GM23338 (cell line): ENCODE measurements at regions not wholly inside any gene's neighbourhood (a gene's known extent, or its start where the extent isn't known, plus 50 kb on each side); places are given as distances from the start of the nearest gene placed in this dataset.

Experiments used
- ATAC-seq: fragments of 200-7000 bp; cut with Tn5 transposase; 3 replicates; pipeline ENCODE4 v1.9.1; 2020
- DNase-seq: peaks from one replicate; pipeline ENCODE4 v3.0.0-alpha.2; 2015; ENCODE audit warnings: low spot score
- H2AFZ ChIP-seq: fragments of 200-600 bp; sonication (generic); 2 replicates; pipeline ENCODE4 v1.8.0; 2016; ENCODE audit warnings: antibody characterized with exemption, mild to moderate bottlenecking, moderate library complexity
- H3F3A ChIP-seq: fragments of 200-600 bp; sonication (generic); replicated peaks from 2 replicates; pipeline ENCODE4 v1.8.0; 2017; ENCODE audit warnings: antibody characterized with exemption, mixed run types, low read depth
- H3K27ac ChIP-seq: fragments of 200-600 bp; sonication (generic); 2 replicates; pipeline ENCODE4 v1.6.1; 2016; ENCODE audit warnings: low read depth
- H3K27me3 ChIP-seq: fragments of 200-600 bp; sonication (generic); 2 replicates; pipeline ENCODE4 v1.8.0; 2016; ENCODE audit warnings: mild to moderate bottlenecking, mixed run types, moderate library complexity; ENCODE audit not compliant: insufficient read depth
- H3K36me3 ChIP-seq: fragments of 200-600 bp; sonication (generic); 2 replicates; pipeline ENCODE4 v1.8.0; 2016; ENCODE audit warnings: mild to moderate bottlenecking; ENCODE audit not compliant: insufficient read depth
- H3K4me1 ChIP-seq: fragments of 200-600 bp; sonication (generic); 2 replicates; pipeline ENCODE4 v1.8.0; 2016; ENCODE audit warnings: mild to moderate bottlenecking, moderate library complexity; ENCODE audit not compliant: insufficient read depth
- H3K4me2 ChIP-seq: fragments of 200-600 bp; sonication (generic); 2 replicates; pipeline ENCODE4 v1.7.1; 2017; ENCODE audit warnings: mixed run types
- H3K4me3 ChIP-seq: fragments of 200-600 bp; sonication (generic); 2 replicates; pipeline ENCODE4 v1.6.1; 2016; ENCODE audit warnings: mixed run types
- H3K79me2 ChIP-seq: fragments of 200-600 bp; sonication (generic); replicated peaks from 2 replicates; pipeline ENCODE4 v1.8.0; 2017; ENCODE audit warnings: mild to moderate bottlenecking; ENCODE audit not compliant: insufficient read depth
- H3K9me2 ChIP-seq: fragments of 200-600 bp; sonication (generic); 2 replicates; pipeline ENCODE4 v1.8.0; 2017; ENCODE audit not compliant: insufficient read depth
- H4K20me1 ChIP-seq: fragments of 200-600 bp; sonication (generic); replicated peaks from 2 replicates; pipeline ENCODE4 v1.8.0; 2017; ENCODE audit warnings: mild to moderate bottlenecking; ENCODE audit not compliant: insufficient read depth
- H3K27ac Mint-ChIP-seq: 2 replicates; pipeline ENCODE4 v1.8.0; 2020; ENCODE audit warnings: inconsistent platforms, mild to moderate bottlenecking, moderate library complexity, mixed read lengths
- H3K27me3 Mint-ChIP-seq: 3 replicates; pipeline ENCODE4 v1.8.0; 2022; ENCODE audit warnings: low read depth, mild to moderate bottlenecking, moderate library complexity, mixed read lengths, inconsistent platforms; ENCODE audit not compliant: insufficient read depth, poor library complexity
- H3K36me3 Mint-ChIP-seq: 3 replicates; pipeline ENCODE4 v1.8.0; 2021; ENCODE audit warnings: low read depth, mild to moderate bottlenecking, inconsistent platforms, moderate library complexity, mixed read lengths
- H3K4me1 Mint-ChIP-seq: 3 replicates; pipeline ENCODE4 v1.8.0; 2020; ENCODE audit warnings: mild to moderate bottlenecking, inconsistent platforms, mixed read lengths
- H3K4me3 Mint-ChIP-seq: 3 replicates; pipeline ENCODE4 v1.8.0; 2021; ENCODE audit warnings: moderate library complexity, mild to moderate bottlenecking, inconsistent platforms, mixed read lengths
- H3K9me3 Mint-ChIP-seq: 3 replicates; pipeline ENCODE4 v1.8.0; 2020; ENCODE audit warnings: moderate library complexity, mild to moderate bottlenecking, inconsistent platforms, mixed read lengths
- CREB1 ChIP-seq: fragments of 250-450 bp; sonication (Bioruptor Pico); IDR thresholded peaks from 2 replicates; pipeline ENCODE4 v1.5.0; 2020; ENCODE audit warnings: low read depth, mild to moderate bottlenecking, moderate library complexity
- EZH2 ChIP-seq: fragments of 200-600 bp; sonication (generic); IDR thresholded peaks from one replicate; pipeline ENCODE4 v1.8.0; 2017; ENCODE audit warnings: antibody characterized with exemption, mild to moderate bottlenecking, low read depth; ENCODE audit not compliant: unreplicated experiment
- EZH2phosphoT487 ChIP-seq: fragments of 200-600 bp; sonication (generic); IDR thresholded peaks from one replicate; pipeline ENCODE4 v1.8.1; 2018; ENCODE audit warnings: antibody characterized with exemption; ENCODE audit not compliant: unreplicated experiment
- JUNB ChIP-seq: IDR thresholded peaks from one replicate; pipeline ENCODE4 v1.6.1; 2016; ENCODE audit warnings: antibody characterized with exemption; ENCODE audit not compliant: unreplicated experiment
- NANOG ChIP-seq: IDR thresholded peaks from 2 replicates; pipeline ENCODE4 v1.6.1; 2016; ENCODE audit warnings: antibody characterized with exemption, borderline replicate concordance
- POLR2AphosphoS5 ChIP-seq: IDR thresholded peaks from 2 replicates; pipeline ENCODE4 v1.6.1; 2016; ENCODE audit warnings: antibody characterized with exemption, low read depth
- REST ChIP-seq: IDR thresholded peaks from one replicate; pipeline ENCODE4 v1.6.1; 2018; ENCODE audit warnings: antibody characterized with exemption; ENCODE audit not compliant: unreplicated experiment
- STAT1 ChIP-seq: IDR thresholded peaks from one replicate; pipeline ENCODE4 v1.6.1; 2016; ENCODE audit warnings: antibody characterized with exemption; ENCODE audit not compliant: unreplicated experiment
- ZNF331 ChIP-seq: fragments of 250-450 bp; sonication (Bioruptor Pico); IDR thresholded peaks from 2 replicates; pipeline ENCODE4 v1.5.0; 2020; ENCODE audit warnings: low read depth, mild to moderate bottlenecking, moderate library complexity
- TF ChIP-seq, protein P1 (sequence below): IDR thresholded peaks from 2 replicates; pipeline ENCODE4 v1.6.1; 2016; ENCODE audit warnings: antibody characterized with exemption
- TF ChIP-seq, protein P2 (sequence below), 2 experiments: fragments of 200-600 bp in 1 of 2; sonication (generic) in 1 of 2; conservative IDR thresholded peaks; 2 replicates each; pipeline versions ENCODE4 v1.5.1 to v1.6.1; 2016 to 2017; ENCODE audit warnings: antibody characterized with exemption in 2 of 2, low read depth in 2 of 2, mild to moderate bottlenecking in 2 of 2, moderate library complexity in 1 of 2

DNA sequence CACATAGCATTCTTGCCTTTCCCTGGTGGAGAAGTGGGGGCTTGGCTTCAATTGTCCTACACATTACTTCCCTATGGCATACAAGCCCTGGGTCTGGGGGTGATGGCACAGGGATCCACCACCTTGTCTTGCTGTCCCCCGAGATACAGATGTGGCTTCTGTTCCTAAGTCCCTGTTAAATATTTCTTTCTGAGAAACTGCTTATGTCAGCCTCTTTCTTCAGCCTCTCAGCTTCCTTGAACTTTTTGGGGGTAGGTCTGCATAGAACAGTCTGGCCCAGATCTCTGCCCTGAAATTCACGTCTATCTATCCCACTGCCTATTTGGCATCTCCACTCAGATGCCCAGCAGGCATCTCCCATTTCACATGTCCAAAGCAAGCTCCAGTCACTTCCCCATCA lies 177.4 kb downstream of the SCP2D1 start (continued):
- TF ChIP-seq REST: no peak

DNA sequence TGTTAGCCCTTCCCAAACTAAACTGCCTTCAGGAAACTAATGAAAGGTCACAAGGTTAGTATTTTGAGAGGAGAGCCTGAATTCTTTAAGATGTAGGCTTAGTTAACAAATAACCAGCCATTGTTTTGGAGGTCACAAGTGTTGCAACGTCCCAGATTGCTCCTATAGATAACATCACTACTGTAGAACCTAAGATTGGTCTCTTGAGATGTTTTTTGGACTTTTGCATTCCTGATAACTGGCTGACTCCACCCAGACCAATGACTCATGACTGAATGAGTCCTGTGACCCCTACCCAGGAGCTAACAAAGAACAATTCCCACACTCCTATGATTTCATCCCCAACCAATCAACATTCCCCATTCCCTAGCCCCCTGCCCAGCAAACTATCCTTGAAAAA lies 178.8 kb downstream of the SCP2D1 start:
- H3K36me3 Mint-ChIP-seq: peaks cover 7% of the 10 kb centered on the region; the same call in 1 of the 3 replicates
- peaks cover 7% of the 10 kb centered on the region; the same call in 1 of the 2 replicates for H3K9me2 ChIP-seq
- H3K79me2 ChIP-seq: no peaks in the 10 kb centered on the region
- no peak overlapping the region for H3K27ac Mint-ChIP-seq
- H3K4me2 ChIP-seq: no peak overlapping the region
- no peak overlapping the region for H3K4me3 ChIP-seq
- ATAC-seq (no peak), DNase-seq (no peak)
- no peaks in the 10 kb centered on the region for H3K4me1 ChIP-seq
- no peaks in the 10 kb centered on the region for H4K20me1 ChIP-seq
- no peak overlapping the region for H2AFZ ChIP-seq
- H3K27me3 Mint-ChIP-seq: no peaks in the 10 kb centered on the region
- TF ChIP-seq ZNF331: no peak
- TF ChIP-seq JUNB: no peak
- no peak for TF ChIP-seq REST
- TF ChIP-seq NANOG: no peak
- H3K27ac ChIP-seq: no peak overlapping the region
- no peaks in the 10 kb centered on the region for H3F3A ChIP-seq
- no peaks in the 10 kb centered on the region for H3K36me3 ChIP-seq
- peaks cover 29% of the 10 kb centered on the region for H3K9me3 Mint-ChIP-seq
- peaks cover 8% of the 10 kb centered on the region for H3K4me1 Mint-ChIP-seq
- no peaks in the 10 kb centered on the region for H3K27me3 ChIP-seq
- H3K4me3 Mint-ChIP-seq: no peak overlapping the region

DNA sequence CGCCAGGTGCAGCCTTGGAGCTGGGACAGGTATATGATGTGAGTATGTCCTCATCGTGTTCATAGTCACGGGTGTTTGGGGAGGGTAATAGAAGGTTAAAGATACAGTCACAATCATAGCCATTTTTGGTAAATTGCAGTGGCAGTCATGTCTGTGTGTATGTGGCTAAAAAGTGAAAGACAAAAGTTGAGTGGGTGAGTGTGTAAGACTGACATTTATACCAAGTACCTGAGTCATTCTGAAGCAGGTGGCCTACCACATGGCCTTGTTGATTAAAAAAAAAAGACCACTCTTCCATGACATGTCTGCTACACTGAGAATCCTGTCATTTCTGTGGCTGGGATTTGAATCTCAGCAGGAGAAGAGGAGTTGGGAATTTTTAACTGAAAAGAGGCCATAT lies 181.9 kb downstream of the SCP2D1 start:
- H3K4me2 ChIP-seq: no peak overlapping the region
- ATAC-seq (no peak), DNase-seq (no peak)
- H2AFZ ChIP-seq: no peak overlapping the region
- no peak overlapping the region for H3K4me3 ChIP-seq
- no peaks in the 10 kb centered on the region for H3K4me1 ChIP-seq
- peaks cover 4% of the 10 kb centered on the region; the same call in 2 of the 3 replicates for H3K4me1 Mint-ChIP-seq
- H3K27ac ChIP-seq: no peak overlapping the region
- no peaks in the 10 kb centered on the region for H4K20me1 ChIP-seq
- H3K27me3 Mint-ChIP-seq: no peaks in the 10 kb centered on the region
- no peak overlapping the region for H3K4me3 Mint-ChIP-seq
- H3K79me2 ChIP-seq: no peaks in the 10 kb centered on the region
- H3K36me3 Mint-ChIP-seq: peaks cover 7% of the 10 kb centered on the region; the same call in 1 of the 3 replicates
- no peaks in the 10 kb centered on the region for H3K36me3 ChIP-seq
- H3K27ac Mint-ChIP-seq: no peak overlapping the region
- H3F3A ChIP-seq: no peaks in the 10 kb centered on the region
- H3K9me3 Mint-ChIP-seq: peaks cover 29% of the 10 kb centered on the region
- peaks cover 18% of the 10 kb centered on the region for H3K9me2 ChIP-seq
- H3K27me3 ChIP-seq: no peaks in the 10 kb centered on the region
- no peak for TF ChIP-seq STAT1
- TF ChIP-seq, protein P1, sequence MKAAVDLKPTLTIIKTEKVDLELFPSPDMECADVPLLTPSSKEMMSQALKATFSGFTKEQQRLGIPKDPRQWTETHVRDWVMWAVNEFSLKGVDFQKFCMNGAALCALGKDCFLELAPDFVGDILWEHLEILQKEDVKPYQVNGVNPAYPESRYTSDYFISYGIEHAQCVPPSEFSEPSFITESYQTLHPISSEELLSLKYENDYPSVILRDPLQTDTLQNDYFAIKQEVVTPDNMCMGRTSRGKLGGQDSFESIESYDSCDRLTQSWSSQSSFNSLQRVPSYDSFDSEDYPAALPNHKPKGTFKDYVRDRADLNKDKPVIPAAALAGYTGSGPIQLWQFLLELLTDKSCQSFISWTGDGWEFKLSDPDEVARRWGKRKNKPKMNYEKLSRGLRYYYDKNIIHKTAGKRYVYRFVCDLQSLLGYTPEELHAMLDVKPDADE: no peak
- no peak for TF ChIP-seq EZH2phosphoT487
- no peak for TF ChIP-seq POLR2AphosphoS5
- TF ChIP-seq ZNF331: no peak
- TF ChIP-seq CREB1: no peak
- TF ChIP-seq, protein P2, sequence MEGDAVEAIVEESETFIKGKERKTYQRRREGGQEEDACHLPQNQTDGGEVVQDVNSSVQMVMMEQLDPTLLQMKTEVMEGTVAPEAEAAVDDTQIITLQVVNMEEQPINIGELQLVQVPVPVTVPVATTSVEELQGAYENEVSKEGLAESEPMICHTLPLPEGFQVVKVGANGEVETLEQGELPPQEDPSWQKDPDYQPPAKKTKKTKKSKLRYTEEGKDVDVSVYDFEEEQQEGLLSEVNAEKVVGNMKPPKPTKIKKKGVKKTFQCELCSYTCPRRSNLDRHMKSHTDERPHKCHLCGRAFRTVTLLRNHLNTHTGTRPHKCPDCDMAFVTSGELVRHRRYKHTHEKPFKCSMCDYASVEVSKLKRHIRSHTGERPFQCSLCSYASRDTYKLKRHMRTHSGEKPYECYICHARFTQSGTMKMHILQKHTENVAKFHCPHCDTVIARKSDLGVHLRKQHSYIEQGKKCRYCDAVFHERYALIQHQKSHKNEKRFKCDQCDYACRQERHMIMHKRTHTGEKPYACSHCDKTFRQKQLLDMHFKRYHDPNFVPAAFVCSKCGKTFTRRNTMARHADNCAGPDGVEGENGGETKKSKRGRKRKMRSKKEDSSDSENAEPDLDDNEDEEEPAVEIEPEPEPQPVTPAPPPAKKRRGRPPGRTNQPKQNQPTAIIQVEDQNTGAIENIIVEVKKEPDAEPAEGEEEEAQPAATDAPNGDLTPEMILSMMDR (conservative IDR thresholded peaks at IDR 0.05; ENCODE audit: low read depth in 2 of 2): no peak
- TF ChIP-seq EZH2: no peak
